DOHH2 (cell line): ENCODE measurements at regions not wholly inside any gene's neighbourhood (a gene's known extent, or its start where the extent isn't known, plus 50 kb on each side); places are given as distances from the start of the nearest gene placed in this dataset.

ENCODE experiments used
- H3F3A ChIP-seq: fragments of 200-600 bp; sonication (generic), shearing (Covaris generic); 2 replicates; pipeline ENCODE4 v1.6.0; 2016; ENCODE audit warnings: antibody characterized with exemption, mild to moderate bottlenecking; ENCODE audit not compliant: control insufficient read depth, insufficient read depth
- H3K27ac ChIP-seq: fragments of 200-600 bp; sonication (generic); 2 replicates; pipeline ENCODE4 v1.5.1; 2014; ENCODE audit warnings: low read depth, mild to moderate bottlenecking, low read length, moderate library complexity
- H3K27me3 ChIP-seq: fragments of 200-600 bp; sonication (generic); 2 replicates; pipeline ENCODE4 v1.6.1; 2014; ENCODE audit warnings: mild to moderate bottlenecking, low read length, mixed read lengths; ENCODE audit not compliant: control insufficient read depth
- H3K36me3 ChIP-seq: fragments of 200-600 bp; sonication (generic); 2 replicates; pipeline ENCODE4 v1.6.1; 2014; ENCODE audit warnings: mild to moderate bottlenecking, low read length, moderate library complexity, mixed read lengths; ENCODE audit not compliant: control insufficient read depth
- H3K4me1 ChIP-seq: fragments of 200-600 bp; sonication (generic); 2 replicates; pipeline ENCODE4 v1.6.1; 2014; ENCODE audit warnings: mild to moderate bottlenecking, low read length, mixed read lengths; ENCODE audit not compliant: control insufficient read depth
- H3K4me2 ChIP-seq: fragments of 200-600 bp; sonication (generic); 2 replicates; pipeline ENCODE4 v1.6.0; 2014; ENCODE audit warnings: mild to moderate bottlenecking, low read length, moderate library complexity
- H3K4me3 ChIP-seq: fragments of 200-600 bp; sonication (generic); 2 replicates; pipeline ENCODE4 v1.5.1; 2014; ENCODE audit warnings: mild to moderate bottlenecking, low read length, mixed read lengths
- H3K79me2 ChIP-seq: fragments of 200-600 bp; sonication (generic); 2 replicates; pipeline ENCODE4 v1.6.1; 2014; ENCODE audit warnings: mild to moderate bottlenecking, low read length, mixed read lengths; ENCODE audit not compliant: control insufficient read depth
- H3K9me2 ChIP-seq: fragments of 200-600 bp; sonication (generic); replicated peaks from 2 replicates; pipeline ENCODE4 v1.6.1; 2014; ENCODE audit warnings: mild to moderate bottlenecking, low read length, mixed read lengths; ENCODE audit not compliant: control insufficient read depth
- H3K9me3 ChIP-seq: fragments of 200-600 bp; sonication (generic); 2 replicates; pipeline ENCODE4 v1.6.1; 2014; ENCODE audit warnings: antibody characterized with exemption, low read length, mixed read lengths; ENCODE audit not compliant: control insufficient read depth, insufficient read depth
- H4K20me1 ChIP-seq: fragments of 200-600 bp; sonication (generic); 2 replicates; pipeline ENCODE4 v1.6.0; 2014; ENCODE audit warnings: low read depth, mild to moderate bottlenecking, antibody characterized with exemption, low read length, moderate library complexity; ENCODE audit not compliant: control insufficient read depth, insufficient read depth
- CTCF ChIP-seq: fragments of 200-600 bp; sonication (generic); IDR thresholded peaks from one replicate; pipeline ENCODE4 v1.5.1; 2014; ENCODE audit warnings: antibody characterized with exemption, mild to moderate bottlenecking, low read depth, low read length; ENCODE audit not compliant: poor library complexity, severe bottlenecking
- EZH2phosphoT487 ChIP-seq: fragments of 200-600 bp; sonication (generic); IDR thresholded peaks from 2 replicates; pipeline ENCODE4 v1.6.1; 2017; ENCODE audit warnings: borderline replicate concordance, mild to moderate bottlenecking, antibody characterized with exemption, low read length, moderate library complexity, mixed read lengths

GRCh38 chr2:78457269-78457668 lies 568.2 kb upstream of the REG3G start:
- H3K4me3 ChIP-seq, result no peak overlapping the region
- H3K4me1 ChIP-seq, result no peaks in the 10 kb centered on the region
- H3K27ac ChIP-seq, result no peak overlapping the region
- H3K4me2 ChIP-seq, result no peak overlapping the region
- no peaks in the 10 kb centered on the region for H3K9me3 ChIP-seq
- no peaks in the 10 kb centered on the region for H3K36me3 ChIP-seq
- H3K79me2 ChIP-seq, result no peaks in the 10 kb centered on the region
- no peaks in the 10 kb centered on the region for H3K9me2 ChIP-seq
- H4K20me1 ChIP-seq, result no peaks in the 10 kb centered on the region
- no peak for TF ChIP-seq EZH2phosphoT487
- no peak for TF ChIP-seq CTCF
- no peaks in the 10 kb centered on the region for H3K27me3 ChIP-seq
- H3F3A ChIP-seq, result no peaks in the 10 kb centered on the region

GRCh38 chr2:78465707-78466106 lies 559.8 kb upstream of the REG3G start:
- H4K20me1 ChIP-seq, result no peaks in the 10 kb centered on the region
- no peak overlapping the region for H3K4me3 ChIP-seq
- no peaks in the 10 kb centered on the region for H3K36me3 ChIP-seq
- no peak overlapping the region for H3K4me2 ChIP-seq
- no peaks in the 10 kb centered on the region for H3K4me1 ChIP-seq
- H3K27me3 ChIP-seq, result no peaks in the 10 kb centered on the region
- no peaks in the 10 kb centered on the region for H3K79me2 ChIP-seq
- no peak for TF ChIP-seq EZH2phosphoT487
- no peak for TF ChIP-seq CTCF
- H3K27ac ChIP-seq, result no peak overlapping the region
- no peaks in the 10 kb centered on the region for H3K9me3 ChIP-seq
- H3K9me2 ChIP-seq, result no peaks in the 10 kb centered on the region
- H3F3A ChIP-seq, result no peaks in the 10 kb centered on the region

DNA sequence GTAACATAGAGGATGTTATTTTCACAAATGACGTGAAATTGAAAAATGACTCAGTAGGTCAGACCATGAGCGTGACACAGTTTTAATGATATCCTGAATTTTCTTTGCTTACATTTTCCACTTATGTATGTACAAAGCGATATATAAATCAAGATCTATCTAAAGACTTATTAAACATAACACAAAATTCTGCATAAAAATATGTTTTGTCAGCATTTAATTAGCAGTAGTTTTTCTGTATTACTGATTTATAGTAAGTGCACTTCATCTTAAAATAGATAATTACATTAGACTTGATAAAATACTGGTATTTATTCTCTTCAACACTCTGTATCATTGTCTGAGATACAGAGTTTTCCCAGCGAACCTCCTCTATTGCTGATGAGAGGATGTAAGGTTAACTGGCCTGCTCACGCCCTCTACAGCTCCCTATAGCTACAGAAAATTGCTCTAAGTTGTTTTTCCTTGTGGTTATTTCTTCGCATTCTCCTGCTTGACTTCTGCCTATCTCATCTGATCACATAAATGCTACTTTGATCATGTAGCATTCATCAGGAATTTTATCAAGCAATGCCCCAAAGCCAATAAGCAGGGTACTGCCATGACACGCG lies 548.8 kb upstream of the REG3G start:
- no peaks in the 10 kb centered on the region for H3K79me2 ChIP-seq
- H3K4me2 ChIP-seq, result no peak overlapping the region
- TF ChIP-seq EZH2phosphoT487 (no peak), CTCF (no peak)

More for the DNA sequence above, 548.8 kb upstream of the REG3G start:
- no peak overlapping the region for H3K27ac ChIP-seq
- no peaks in the 10 kb centered on the region for H4K20me1 ChIP-seq
- no peaks in the 10 kb centered on the region for H3F3A ChIP-seq
- H3K4me3 ChIP-seq, result no peak overlapping the region
- no peaks in the 10 kb centered on the region for H3K9me2 ChIP-seq
- no peaks in the 10 kb centered on the region for H3K27me3 ChIP-seq
- no peaks in the 10 kb centered on the region for H3K36me3 ChIP-seq
- H3K4me1 ChIP-seq, result no peaks in the 10 kb centered on the region
- H3K9me3 ChIP-seq, result no peaks in the 10 kb centered on the region
